HCT116 (cell line): ENCODE measurements at regions not wholly inside any gene's neighbourhood (a gene's known extent, or its start where the extent isn't known, plus 50 kb on each side); places are given as distances from the start of the nearest gene placed in this dataset.

ENCODE experiments used
- ATAC-seq: fragments of 200-7000 bp; cut with Tn5 transposase; 2 replicates; pipeline ENCODE4 v1.9.1; 2020; ENCODE audit warnings: mild to moderate bottlenecking, moderate library complexity
- BruUV-seq: library from RNA; stranded (reverse); fragments of 400-500 nt; replicated peaks from 2 replicates; lab custom pipeline; 2021; lab: Mats Ljungman, UMichigan
- CTCF ChIA-PET: fragments of 300-600 bp; sonication (Branson Sonifier 250); formaldehyde crosslinking; loops from one replicate; lab custom pipeline; 2021; ENCODE audit warnings: antibody characterized with exemption; lab: Charles Lee
- POLR2A ChIA-PET: fragments of 300-600, 350-600 bp; sonication (Branson Sonifier 250); formaldehyde crosslinking; loops from one replicate; lab custom pipeline; 2021; ENCODE audit warnings: antibody characterized with exemption; lab: Charles Lee
- RAD21 ChIA-PET, 2 experiments: fragments of 300-600 bp; sonication (Branson Sonifier 250); formaldehyde crosslinking; loops; one replicate each; lab custom pipeline; 2023; ENCODE audit warnings: low total read pairs in 2 of 2; ENCODE audit not compliant: uncharacterized antibody in 2 of 2, unreplicated experiment in 2 of 2, low non-redundant PET in 1 of 2; lab: Charles Lee
- DNase-seq: peaks from one replicate; pipeline ENCODE4 v3.0.0-alpha.2; 2010; ENCODE audit warnings: low read depth, low spot score
- H2AFZ ChIP-seq: fragments of 200-600 bp; shearing (Covaris generic), sonication (generic); 2 replicates; pipeline ENCODE4 v1.6.1; 2017; ENCODE audit warnings: low read depth, mixed run types, mixed read lengths, antibody characterized with exemption, low read length; ENCODE audit not compliant: poor library complexity, severe bottlenecking
- H3K27ac ChIP-seq: 2 replicates; pipeline ENCODE4 v1.5.1; 2012; ENCODE audit warnings: low read depth, low read length
- H3K27me3 ChIP-seq: fragments of 200-600 bp; sonication (generic); 2 replicates; pipeline ENCODE4 v1.6.1; 2016; ENCODE audit warnings: mixed run types, low read length, mixed read lengths; ENCODE audit not compliant: insufficient read depth
- H3K36me3 ChIP-seq, 2 experiments: fragments of 200-500 bp in 1 of 2; fragments of 200-600 bp in 1 of 2; sonication (Bioruptor generic) in 1 of 2; sonication (generic) in 1 of 2; 2 replicates each; pipeline versions ENCODE4 v1.5.1 to v1.6.1; 2014 to 2016; ENCODE audit warnings: low read length in 2 of 2, inconsistent platforms in 1 of 2, mixed read lengths in 1 of 2, mixed run types in 1 of 2; ENCODE audit not compliant: insufficient read depth in 2 of 2, control insufficient read depth in 1 of 2
- H3K4me1 ChIP-seq, 2 experiments: fragments of 200-600 bp in 1 of 2; sonication (generic) in 1 of 2; 2 replicates each; pipeline versions ENCODE4 v1.5.1 to v1.6.1; 2012 to 2017; ENCODE audit warnings: low read length in 2 of 2, inconsistent platforms in 1 of 2, mild to moderate bottlenecking in 1 of 2, mixed read lengths in 1 of 2, mixed run types in 1 of 2, moderate library complexity in 1 of 2; ENCODE audit not compliant: insufficient read depth in 2 of 2, control insufficient read depth in 1 of 2
- H3K4me2 ChIP-seq: fragments of 200-600 bp; sonication (generic); 2 replicates; pipeline ENCODE4 v1.6.1; 2017; ENCODE audit warnings: mixed run types, low read length, mixed read lengths
- H3K4me3 ChIP-seq, 2 experiments: fragments of 200-600 bp in 1 of 2; sonication (generic) in 1 of 2; replicated peaks in 1 of 2; 2 replicates each; pipeline ENCODE4 v1.5.1; 2011 to 2016; ENCODE audit warnings: low read length in 2 of 2, control low read depth in 1 of 2, low read depth in 1 of 2, mild to moderate bottlenecking in 1 of 2, mixed read lengths in 1 of 2, mixed run types in 1 of 2
- H3K79me2 ChIP-seq: fragments of 200-600 bp; sonication (generic); 2 replicates; pipeline ENCODE4 v1.6.1; 2017; ENCODE audit warnings: mild to moderate bottlenecking, mixed run types, low read length, moderate library complexity, mixed read lengths; ENCODE audit not compliant: insufficient read depth
- H3K9ac ChIP-seq: fragments of 200-600 bp; sonication (generic); 2 replicates; pipeline ENCODE4 v1.6.1; 2016; ENCODE audit warnings: low read length, mixed read lengths
- H3K9me2 ChIP-seq: fragments of 200-600 bp; sonication (generic), shearing (Covaris generic); 2 replicates; pipeline ENCODE4 v1.6.1; 2017; ENCODE audit warnings: mixed run types, mild to moderate bottlenecking, moderate library complexity; ENCODE audit not compliant: insufficient read depth
- H3K9me3 ChIP-seq, 2 experiments: fragments of 200-500 bp in 1 of 2; fragments of 200-600 bp in 1 of 2; sonication (Bioruptor generic) in 1 of 2; sonication (generic) in 1 of 2; 2 replicates each; pipeline ENCODE4 v1.6.1; 2014 to 2017; ENCODE audit warnings: low read length in 2 of 2, mixed read lengths in 2 of 2, inconsistent platforms in 1 of 2, low read depth in 1 of 2, mild to moderate bottlenecking in 1 of 2, mixed run types in 1 of 2, moderate library complexity in 1 of 2; ENCODE audit not compliant: control insufficient read depth in 1 of 2, insufficient read depth in 1 of 2
- H4K20me1 ChIP-seq: fragments of 200-600 bp; sonication (generic), shearing (Covaris generic); 2 replicates; pipeline ENCODE4 v1.6.1; 2017; ENCODE audit warnings: mixed run types, mild to moderate bottlenecking, moderate library complexity; ENCODE audit not compliant: insufficient read depth
- CBX3 ChIP-seq: IDR thresholded peaks from 2 replicates; pipeline ENCODE4 v1.6.1; 2012; ENCODE audit warnings: low read depth
- CEBPB ChIP-seq: IDR thresholded peaks from 2 replicates; pipeline ENCODE4 v1.6.1; 2012; ENCODE audit warnings: low read depth
- CTCF ChIP-seq, 3 experiments: fragments of 200-600 bp in 1 of 3; sonication (generic) in 1 of 3; IDR thresholded peaks in 2 of 3; conservative IDR thresholded peaks in 1 of 3; 2 replicates each; pipeline ENCODE4 v1.5.1; 2012 to 2017; ENCODE audit warnings: low read depth in 2 of 3, low read length in 2 of 3, antibody characterized with exemption in 1 of 3, borderline replicate concordance in 1 of 3, control low read depth in 1 of 3, mild to moderate bottlenecking in 1 of 3, mixed read lengths in 1 of 3, mixed run types in 1 of 3, moderate library complexity in 1 of 3; ENCODE audit not compliant: insufficient read depth in 1 of 3
- EGR1 ChIP-seq: IDR thresholded peaks from 2 replicates; pipeline ENCODE4 v1.6.1; 2012; ENCODE audit warnings: low read depth
- EZH2 ChIP-seq: fragments of 200-600 bp; sonication (generic); IDR thresholded peaks from 2 replicates; pipeline ENCODE4 v1.6.1; 2017; ENCODE audit warnings: antibody characterized with exemption, mixed run types
- EZH2phosphoT487 ChIP-seq: fragments of 200-600 bp; IDR thresholded peaks from 2 replicates; pipeline ENCODE4 v1.6.1; 2018; ENCODE audit warnings: antibody characterized with exemption, borderline replicate concordance
- MAX ChIP-seq: IDR thresholded peaks from 2 replicates; pipeline ENCODE4 v1.6.1; 2012
- POLR2A ChIP-seq: IDR thresholded peaks from 2 replicates; pipeline ENCODE4 v1.7.0; 2011; ENCODE audit warnings: borderline replicate concordance; ENCODE audit not compliant: insufficient read depth, insufficient read length; ENCODE audit errors: extremely low read depth
- POLR2AphosphoS5 ChIP-seq: IDR thresholded peaks from 2 replicates; pipeline ENCODE4 v1.6.1; 2011; ENCODE audit warnings: mild to moderate bottlenecking, low read depth, low read length, moderate library complexity
- SIN3A ChIP-seq: IDR thresholded peaks from 2 replicates; pipeline ENCODE4 v1.6.1; 2012; ENCODE audit warnings: low read depth
- TCF7L2 ChIP-seq: IDR thresholded peaks from 2 replicates; pipeline ENCODE4 v1.7.0; 2011; ENCODE audit warnings: borderline replicate concordance, inconsistent platforms; ENCODE audit not compliant: insufficient read depth, insufficient read length; ENCODE audit errors: extremely low read depth
- YY1 ChIP-seq: IDR thresholded peaks from 2 replicates; pipeline ENCODE4 v1.6.1; 2011; ENCODE audit warnings: low read length, low read depth, moderate library complexity, mild to moderate bottlenecking; ENCODE audit not compliant: insufficient replicate concordance; ENCODE audit errors: extremely low read depth
- intact Hi-C: fragments of 100-400 bp; cut with micrococcal nuclease; formaldehyde crosslinking; loops from 2 replicates; pipeline ENCODE4 v1.10.0; 2022

- TF ChIP-seq POLR2AphosphoS5 (no peak), CTCF (IDR thresholded peaks at IDR 0.05 in 2 of 3, conservative IDR thresholded peaks at IDR 0.05 in 1 of 3; ENCODE audit: borderline replicate concordance in 1 of 3, insufficient read depth in 1 of 3, low read depth in 2 of 3, low read length in 2 of 3) (no peak), POLR2A (no peak), EZH2phosphoT487 (no peak), CEBPB (no peak), CBX3 (no peak)
These were observed 284.6 kb downstream of the TXNL1 start for GRCh38 chr18:56353663-56354260.

GRCh38 chr18:56351911-56352500 is 286.4 kb downstream of the TXNL1 start:
- Histone ChIP-seq H3K4me3 (no peak overlapping the region), H3K9me3 (peaks cover 0 to 3% of the 10 kb centered on the region in 2 experiments; a peak in 2 of 4 replicates), H4K20me1 (no peaks in the 10 kb centered on the region), H3K9me2 (no peaks in the 10 kb centered on the region), H3K27me3 (no peaks in the 10 kb centered on the region), H3K79me2 (no peaks in the 10 kb centered on the region), H3K36me3 (no peaks in the 10 kb centered on the region), H2AFZ (no peak overlapping the region), H3K9ac (no peak overlapping the region), H3K27ac (no peak overlapping the region), H3K4me1 (no peaks in the 10 kb centered on the region), H3K4me2 (no peak overlapping the region)
- no TSS peak for BruUV-seq
- DNase-seq (no peak), ATAC-seq (no peak)
- ChIA-PET POLR2A (no interaction called here), RAD21 (no interaction called here), CTCF (no interaction called here)
- intact Hi-C loops: no loop called here
- TF ChIP-seq CEBPB: no peak
- TF ChIP-seq CTCF (IDR thresholded peaks at IDR 0.05 in 2 of 3, conservative IDR thresholded peaks at IDR 0.05 in 1 of 3; ENCODE audit: borderline replicate concordance in 1 of 3, insufficient read depth in 1 of 3, low read depth in 2 of 3, low read length in 2 of 3): no peak
- TF ChIP-seq POLR2AphosphoS5: no peak
- no peak for TF ChIP-seq EZH2
- no peak for TF ChIP-seq SIN3A
- TF ChIP-seq MAX: no peak
- no peak for TF ChIP-seq POLR2A
- no peak for TF ChIP-seq EZH2phosphoT487
- TF ChIP-seq TCF7L2: no peak
- no peak for TF ChIP-seq YY1
- no peak for TF ChIP-seq EGR1

More at GRCh38 chr18:56353663-56354260, 284.6 kb downstream of the TXNL1 start:
- Histone ChIP-seq H4K20me1 (no peaks in the 10 kb centered on the region), H3K4me2 (no peak overlapping the region), H2AFZ (no peak overlapping the region), H3K9me3 (peaks cover 0 to 3% of the 10 kb centered on the region in 2 experiments; a peak in 2 of 4 replicates), H3K36me3 (no peaks in the 10 kb centered on the region), H3K79me2 (no peaks in the 10 kb centered on the region), H3K4me1 (no peaks in the 10 kb centered on the region), H3K27me3 (no peaks in the 10 kb centered on the region), H3K9me2 (no peaks in the 10 kb centered on the region), H3K4me3 (no peak overlapping the region), H3K27ac (no peak overlapping the region), H3K9ac (no peak overlapping the region)
- BruUV-seq: no TSS peak
- intact Hi-C loops: no loop called here
- CTCF ChIA-PET: no interaction called here
- DNase-seq (no peak), ATAC-seq (no peak)
- POLR2A ChIA-PET: no interaction called here
- RAD21 ChIA-PET: no interaction called here
